HEK293 (cell line): ENCODE measurements at regions not wholly inside any gene's neighbourhood (a gene's known extent, or its start where the extent isn't known, plus 50 kb on each side); places are given as distances from the start of the nearest gene placed in this dataset.

Source experiments
- FEZF1 ChIP-seq: fragments of 450-650 bp; formaldehyde crosslinking; IDR thresholded peaks from 2 replicates; pipeline ENCODE4 v1.5.1; 2016; ENCODE audit warnings: missing biosample characterization, missing genetic modification characterization
- HOXC10 ChIP-seq: sonication (generic); formaldehyde crosslinking; IDR thresholded peaks from 2 replicates; pipeline ENCODE4 v1.8.1; 2023; ENCODE audit warnings: mild to moderate bottlenecking, missing genetic modification reagents
- KLF16 ChIP-seq: fragments of 450-650 bp; formaldehyde crosslinking; IDR thresholded peaks from 2 replicates; pipeline ENCODE4 v1.5.1; 2017; ENCODE audit warnings: missing biosample characterization, missing genetic modification characterization
- MZF1 ChIP-seq: fragments of 450-650 bp; formaldehyde crosslinking; IDR thresholded peaks from 2 replicates; pipeline ENCODE4 v1.5.1; 2017; ENCODE audit warnings: missing biosample characterization, missing genetic modification characterization, borderline replicate concordance
- PRDM1 ChIP-seq: fragments of 450-650 bp; formaldehyde crosslinking; IDR thresholded peaks from 2 replicates; pipeline ENCODE4; 2016; ENCODE audit warnings: missing biosample characterization, missing genetic modification characterization
- TCF7L2 ChIP-seq: IDR thresholded peaks from 2 replicates; pipeline ENCODE4 v1.6.1; 2011; ENCODE audit warnings: low read depth, mild to moderate bottlenecking, inconsistent platforms, low read length, moderate library complexity, borderline replicate concordance
- WT1 ChIP-seq: fragments of 450-650 bp; formaldehyde crosslinking; IDR thresholded peaks from 2 replicates; pipeline ENCODE4 v1.5.1; 2016; ENCODE audit warnings: missing biosample characterization, missing genetic modification characterization
- ZBTB20 ChIP-seq: fragments of 450-650 bp; formaldehyde crosslinking; IDR thresholded peaks from 2 replicates; pipeline ENCODE4 v1.5.1; 2016; ENCODE audit warnings: missing biosample characterization, missing genetic modification characterization
- ZNF354C ChIP-seq: fragments of 450-650 bp; formaldehyde crosslinking; IDR thresholded peaks from 2 replicates; pipeline ENCODE4 v1.5.1; 2016; ENCODE audit warnings: missing biosample characterization, missing genetic modification characterization, low read depth, borderline replicate concordance
- ZNF366 ChIP-seq: fragments of 450-650 bp; formaldehyde crosslinking; conservative IDR thresholded peaks from 2 replicates; pipeline ENCODE4 v1.5.1; 2016; ENCODE audit warnings: missing biosample characterization, missing genetic modification characterization
- ZNF416 ChIP-seq: fragments of 450-650 bp; formaldehyde crosslinking; IDR thresholded peaks from 2 replicates; pipeline ENCODE4 v1.5.1; 2016; ENCODE audit warnings: missing biosample characterization, missing genetic modification characterization
- ZNF433 ChIP-seq: fragments of 450-650 bp; formaldehyde crosslinking; IDR thresholded peaks from 2 replicates; pipeline ENCODE4 v1.5.1; 2016; ENCODE audit warnings: missing biosample characterization, missing genetic modification characterization, low read depth
- ZNF514 ChIP-seq: fragments of 450-650 bp; formaldehyde crosslinking; IDR thresholded peaks from 2 replicates; pipeline ENCODE4 v1.5.1; 2016; ENCODE audit warnings: missing biosample characterization, missing genetic modification characterization
- ZNF571 ChIP-seq: fragments of 450-650 bp; formaldehyde crosslinking; IDR thresholded peaks from 2 replicates; pipeline ENCODE4 v1.5.0; 2017; ENCODE audit warnings: missing biosample characterization, missing genetic modification characterization
- ZNF624 ChIP-seq: fragments of 450-650 bp; formaldehyde crosslinking; IDR thresholded peaks from 2 replicates; pipeline ENCODE4 v1.5.1; 2017; ENCODE audit warnings: missing biosample characterization, missing genetic modification characterization
- ZNF629 ChIP-seq: fragments of 450-650 bp; formaldehyde crosslinking; IDR thresholded peaks from 2 replicates; pipeline ENCODE4 v1.5.1; 2017; ENCODE audit warnings: missing biosample characterization, missing genetic modification characterization
- ZNF654 ChIP-seq: fragments of 450-650 bp; formaldehyde crosslinking; IDR thresholded peaks from 2 replicates; pipeline ENCODE4 v1.5.1; 2016; ENCODE audit warnings: low read depth, missing biosample characterization, missing genetic modification characterization
- ZNF747 ChIP-seq: fragments of 450-650 bp; formaldehyde crosslinking; IDR thresholded peaks from 2 replicates; pipeline ENCODE4 v1.5.1; 2016; ENCODE audit warnings: missing biosample characterization, missing genetic modification characterization
- ZNF777 ChIP-seq: fragments of 450-650 bp; formaldehyde crosslinking; IDR thresholded peaks from 2 replicates; pipeline ENCODE4 v1.5.1; 2017; ENCODE audit warnings: missing biosample characterization, missing genetic modification characterization, borderline replicate concordance
- ZNF791 ChIP-seq: fragments of 450-650 bp; formaldehyde crosslinking; IDR thresholded peaks from 2 replicates; pipeline ENCODE4 v1.5.1; 2016; ENCODE audit warnings: missing biosample characterization, missing genetic modification characterization
- ZNF792 ChIP-seq: fragments of 450-650 bp; formaldehyde crosslinking; IDR thresholded peaks from 2 replicates; pipeline ENCODE4 v1.5.1; 2016; ENCODE audit warnings: missing biosample characterization, missing genetic modification characterization
- ZNF830 ChIP-seq: fragments of 450-650 bp; IDR thresholded peaks from 2 replicates; pipeline ENCODE4 v1.5.0; 2018; ENCODE audit warnings: missing biosample characterization, missing genetic modification characterization, low read depth, mild to moderate bottlenecking, moderate library complexity
- ZSCAN23 ChIP-seq: fragments of 450-650 bp; formaldehyde crosslinking; IDR thresholded peaks from 2 replicates; pipeline ENCODE4 v1.5.1; 2016; ENCODE audit warnings: missing biosample characterization, missing genetic modification characterization
- TF ChIP-seq, protein P1 (sequence below): fragments of 450-650 bp; formaldehyde crosslinking; IDR thresholded peaks from 2 replicates; pipeline ENCODE4 v1.5.1; 2017; ENCODE audit warnings: missing biosample characterization, mild to moderate bottlenecking, missing genetic modification characterization, moderate library complexity
- TF ChIP-seq, protein P2 (sequence below): fragments of 450-650 bp; formaldehyde crosslinking; IDR thresholded peaks from 2 replicates; pipeline ENCODE4 v1.5.1; 2016; ENCODE audit warnings: missing biosample characterization, missing genetic modification characterization
- TF ChIP-seq, protein P3 (sequence below): fragments of 450-650 bp; formaldehyde crosslinking; IDR thresholded peaks from 2 replicates; pipeline ENCODE4 v1.5.1; 2016; ENCODE audit warnings: missing biosample characterization, missing genetic modification characterization
- TF ChIP-seq, protein P4 (sequence below): fragments of 450-650 bp; formaldehyde crosslinking; IDR thresholded peaks from 2 replicates; pipeline ENCODE4 v1.5.1; 2016; ENCODE audit warnings: missing biosample characterization, missing genetic modification characterization
- TF ChIP-seq, protein P5 (sequence below): fragments of 450-650 bp; formaldehyde crosslinking; IDR thresholded peaks from 2 replicates; pipeline ENCODE4 v1.5.1; 2016; ENCODE audit warnings: missing biosample characterization, missing genetic modification characterization
- TF ChIP-seq, protein P6 (sequence below): fragments of 450-650 bp; formaldehyde crosslinking; IDR thresholded peaks from 2 replicates; pipeline ENCODE4 v1.5.1; 2016; ENCODE audit warnings: missing biosample characterization, missing genetic modification characterization, low read depth

DNA sequence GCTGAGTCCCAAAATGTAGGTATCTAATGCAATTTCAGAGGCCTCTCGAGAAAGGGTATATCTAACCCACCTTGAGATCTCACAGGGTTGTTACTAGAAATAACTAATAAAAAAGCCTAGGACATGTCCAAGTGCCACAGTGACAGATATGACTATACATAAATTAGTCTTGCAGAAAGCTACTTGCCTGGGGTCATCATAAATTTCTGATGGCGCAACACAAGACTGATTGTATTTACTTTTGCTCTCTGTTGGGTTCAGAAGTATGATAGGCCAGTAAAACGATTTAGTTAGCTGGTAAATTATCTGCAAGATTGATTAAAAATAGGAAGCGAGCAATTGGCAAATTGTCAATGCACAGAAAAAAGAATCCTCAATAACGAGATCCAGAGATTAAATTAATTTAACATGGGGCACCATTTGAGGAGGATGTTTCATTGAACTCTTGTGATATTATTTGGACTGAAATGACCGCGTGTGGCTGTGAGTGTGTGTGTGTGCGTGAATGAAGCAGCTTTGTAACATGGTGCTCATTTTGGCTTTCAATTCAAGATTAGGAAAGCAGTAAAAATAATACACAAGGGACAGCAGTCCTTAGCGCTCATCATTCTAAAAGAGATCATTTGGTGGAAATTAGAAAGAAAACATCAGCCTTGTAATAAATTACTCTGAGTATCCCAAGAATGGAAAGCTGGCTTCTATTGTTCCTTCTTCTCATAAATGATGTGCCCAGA, 157.4 kb upstream of the ZFHX3 start (continued):
- TF ChIP-seq, protein P1, sequence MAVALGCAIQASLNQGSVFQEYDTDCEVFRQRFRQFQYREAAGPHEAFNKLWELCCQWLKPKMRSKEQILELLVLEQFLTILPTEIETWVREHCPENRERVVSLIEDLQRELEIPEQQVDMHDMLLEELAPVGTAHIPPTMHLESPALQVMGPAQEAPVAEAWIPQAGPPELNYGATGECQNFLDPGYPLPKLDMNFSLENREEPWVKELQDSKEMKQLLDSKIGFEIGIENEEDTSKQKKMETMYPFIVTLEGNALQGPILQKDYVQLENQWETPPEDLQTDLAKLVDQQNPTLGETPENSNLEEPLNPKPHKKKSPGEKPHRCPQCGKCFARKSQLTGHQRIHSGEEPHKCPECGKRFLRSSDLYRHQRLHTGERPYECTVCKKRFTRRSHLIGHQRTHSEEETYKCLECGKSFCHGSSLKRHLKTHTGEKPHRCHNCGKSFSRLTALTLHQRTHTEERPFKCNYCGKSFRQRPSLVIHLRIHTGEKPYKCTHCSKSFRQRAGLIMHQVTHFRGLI (tag by site-specific recombination) = no peak
- TF ChIP-seq ZNF777 (tag by site-specific recombination) = no peak
- TF ChIP-seq MZF1 = no peak
- TF ChIP-seq KLF16 (tag by site-specific recombination) = no peak
- TF ChIP-seq ZNF654 = no peak
- TF ChIP-seq ZBTB20 (tag by site-specific recombination) = no peak
- no peak for TF ChIP-seq ZNF791 (tag by site-specific recombination)
- TF ChIP-seq ZNF433 (tag by site-specific recombination) = no peak
- TF ChIP-seq, protein P2, sequence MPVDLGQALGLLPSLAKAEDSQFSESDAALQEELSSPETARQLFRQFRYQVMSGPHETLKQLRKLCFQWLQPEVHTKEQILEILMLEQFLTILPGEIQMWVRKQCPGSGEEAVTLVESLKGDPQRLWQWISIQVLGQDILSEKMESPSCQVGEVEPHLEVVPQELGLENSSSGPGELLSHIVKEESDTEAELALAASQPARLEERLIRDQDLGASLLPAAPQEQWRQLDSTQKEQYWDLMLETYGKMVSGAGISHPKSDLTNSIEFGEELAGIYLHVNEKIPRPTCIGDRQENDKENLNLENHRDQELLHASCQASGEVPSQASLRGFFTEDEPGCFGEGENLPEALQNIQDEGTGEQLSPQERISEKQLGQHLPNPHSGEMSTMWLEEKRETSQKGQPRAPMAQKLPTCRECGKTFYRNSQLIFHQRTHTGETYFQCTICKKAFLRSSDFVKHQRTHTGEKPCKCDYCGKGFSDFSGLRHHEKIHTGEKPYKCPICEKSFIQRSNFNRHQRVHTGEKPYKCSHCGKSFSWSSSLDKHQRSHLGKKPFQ (tag by site-specific recombination) = peak; percentile 37; the same call in 1 of the 2 replicates
- no peak for TF ChIP-seq ZNF571
- TF ChIP-seq, protein P3, sequence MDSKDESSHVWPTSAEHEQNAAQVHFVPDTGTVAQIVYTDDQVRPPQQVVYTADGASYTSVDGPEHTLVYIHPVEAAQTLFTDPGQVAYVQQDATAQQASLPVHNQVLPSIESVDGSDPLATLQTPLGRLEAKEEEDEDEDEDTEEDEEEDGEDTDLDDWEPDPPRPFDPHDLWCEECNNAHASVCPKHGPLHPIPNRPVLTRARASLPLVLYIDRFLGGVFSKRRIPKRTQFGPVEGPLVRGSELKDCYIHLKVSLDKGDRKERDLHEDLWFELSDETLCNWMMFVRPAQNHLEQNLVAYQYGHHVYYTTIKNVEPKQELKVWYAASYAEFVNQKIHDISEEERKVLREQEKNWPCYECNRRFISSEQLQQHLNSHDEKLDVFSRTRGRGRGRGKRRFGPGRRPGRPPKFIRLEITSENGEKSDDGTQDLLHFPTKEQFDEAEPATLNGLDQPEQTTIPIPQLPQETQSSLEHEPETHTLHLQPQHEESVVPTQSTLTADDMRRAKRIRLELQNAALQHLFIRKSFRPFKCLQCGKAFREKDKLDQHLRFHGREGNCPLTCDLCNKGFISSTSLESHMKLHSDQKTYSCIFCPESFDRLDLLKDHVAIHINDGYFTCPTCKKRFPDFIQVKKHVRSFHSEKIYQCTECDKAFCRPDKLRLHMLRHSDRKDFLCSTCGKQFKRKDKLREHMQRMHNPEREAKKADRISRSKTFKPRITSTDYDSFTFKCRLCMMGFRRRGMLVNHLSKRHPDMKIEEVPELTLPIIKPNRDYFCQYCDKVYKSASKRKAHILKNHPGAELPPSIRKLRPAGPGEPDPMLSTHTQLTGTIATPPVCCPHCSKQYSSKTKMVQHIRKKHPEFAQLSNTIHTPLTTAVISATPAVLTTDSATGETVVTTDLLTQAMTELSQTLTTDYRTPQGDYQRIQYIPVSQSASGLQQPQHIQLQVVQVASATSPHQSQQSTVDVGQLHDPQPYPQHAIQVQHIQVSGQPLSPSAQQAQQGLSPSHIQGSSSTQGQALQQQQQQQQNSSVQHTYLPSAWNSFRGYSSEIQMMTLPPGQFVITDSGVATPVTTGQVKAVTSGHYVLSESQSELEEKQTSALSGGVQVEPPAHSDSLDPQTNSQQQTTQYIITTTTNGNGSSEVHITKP = no peak
- no peak for TF ChIP-seq ZNF354C
- 0 out of 2 replicates have a peak, but pooled peaks have one; percentile 17 for TF ChIP-seq ZNF629 (tag by site-specific recombination)
- TF ChIP-seq, protein P4, sequence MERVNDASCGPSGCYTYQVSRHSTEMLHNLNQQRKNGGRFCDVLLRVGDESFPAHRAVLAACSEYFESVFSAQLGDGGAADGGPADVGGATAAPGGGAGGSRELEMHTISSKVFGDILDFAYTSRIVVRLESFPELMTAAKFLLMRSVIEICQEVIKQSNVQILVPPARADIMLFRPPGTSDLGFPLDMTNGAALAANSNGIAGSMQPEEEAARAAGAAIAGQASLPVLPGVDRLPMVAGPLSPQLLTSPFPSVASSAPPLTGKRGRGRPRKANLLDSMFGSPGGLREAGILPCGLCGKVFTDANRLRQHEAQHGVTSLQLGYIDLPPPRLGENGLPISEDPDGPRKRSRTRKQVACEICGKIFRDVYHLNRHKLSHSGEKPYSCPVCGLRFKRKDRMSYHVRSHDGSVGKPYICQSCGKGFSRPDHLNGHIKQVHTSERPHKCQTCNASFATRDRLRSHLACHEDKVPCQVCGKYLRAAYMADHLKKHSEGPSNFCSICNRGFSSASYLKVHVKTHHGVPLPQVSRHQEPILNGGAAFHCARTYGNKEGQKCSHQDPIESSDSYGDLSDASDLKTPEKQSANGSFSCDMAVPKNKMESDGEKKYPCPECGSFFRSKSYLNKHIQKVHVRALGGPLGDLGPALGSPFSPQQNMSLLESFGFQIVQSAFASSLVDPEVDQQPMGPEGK = no peak
- TF ChIP-seq, protein P5, sequence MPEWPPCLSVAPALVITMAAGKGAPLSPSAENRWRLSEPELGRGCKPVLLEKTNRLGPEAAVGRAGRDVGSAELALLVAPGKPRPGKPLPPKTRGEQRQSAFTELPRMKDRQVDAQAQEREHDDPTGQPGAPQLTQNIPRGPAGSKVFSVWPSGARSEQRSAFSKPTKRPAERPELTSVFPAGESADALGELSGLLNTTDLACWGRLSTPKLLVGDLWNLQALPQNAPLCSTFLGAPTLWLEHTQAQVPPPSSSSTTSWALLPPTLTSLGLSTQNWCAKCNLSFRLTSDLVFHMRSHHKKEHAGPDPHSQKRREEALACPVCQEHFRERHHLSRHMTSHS (tag by site-specific recombination) = no peak
- TF ChIP-seq ZNF514 (tag by site-specific recombination) = no peak
- TF ChIP-seq ZSCAN23 (tag by site-specific recombination) = no peak
- no peak for TF ChIP-seq ZNF792
- TF ChIP-seq ZNF830 (tag by site-specific recombination) = no peak
- no peak for TF ChIP-seq ZNF416 (tag by site-specific recombination)
- TF ChIP-seq WT1 (tag by site-specific recombination) = no peak
- TF ChIP-seq, protein P6, sequence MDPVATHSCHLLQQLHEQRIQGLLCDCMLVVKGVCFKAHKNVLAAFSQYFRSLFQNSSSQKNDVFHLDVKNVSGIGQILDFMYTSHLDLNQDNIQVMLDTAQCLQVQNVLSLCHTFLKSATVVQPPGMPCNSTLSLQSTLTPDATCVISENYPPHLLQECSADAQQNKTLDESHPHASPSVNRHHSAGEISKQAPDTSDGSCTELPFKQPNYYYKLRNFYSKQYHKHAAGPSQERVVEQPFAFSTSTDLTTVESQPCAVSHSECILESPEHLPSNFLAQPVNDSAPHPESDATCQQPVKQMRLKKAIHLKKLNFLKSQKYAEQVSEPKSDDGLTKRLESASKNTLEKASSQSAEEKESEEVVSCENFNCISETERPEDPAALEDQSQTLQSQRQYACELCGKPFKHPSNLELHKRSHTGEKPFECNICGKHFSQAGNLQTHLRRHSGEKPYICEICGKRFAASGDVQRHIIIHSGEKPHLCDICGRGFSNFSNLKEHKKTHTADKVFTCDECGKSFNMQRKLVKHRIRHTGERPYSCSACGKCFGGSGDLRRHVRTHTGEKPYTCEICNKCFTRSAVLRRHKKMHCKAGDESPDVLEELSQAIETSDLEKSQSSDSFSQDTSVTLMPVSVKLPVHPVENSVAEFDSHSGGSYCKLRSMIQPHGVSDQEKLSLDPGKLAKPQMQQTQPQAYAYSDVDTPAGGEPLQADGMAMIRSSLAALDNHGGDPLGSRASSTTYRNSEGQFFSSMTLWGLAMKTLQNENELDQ (tag by site-specific recombination) = no peak
- no peak for TF ChIP-seq HOXC10
- peak; percentile 88 for TF ChIP-seq FEZF1 (tag by site-specific recombination)
- no peak for TF ChIP-seq ZNF747
- TF ChIP-seq ZNF624 (tag by site-specific recombination) = no peak
- 0 out of 2 replicates have a peak, but pooled peaks have one; percentile 25 for TF ChIP-seq ZNF366 (tag by site-specific recombination)
- no peak for TF ChIP-seq PRDM1 (tag by site-specific recombination)
- peak; percentile 76; the same call in 1 of the 2 replicates for TF ChIP-seq TCF7L2
